A673 (cell line): ENCODE measurements at regions not wholly inside any gene's neighbourhood (a gene's known extent, or its start where the extent isn't known, plus 50 kb on each side); places are given as distances from the start of the nearest gene placed in this dataset.

Experiments used
- BruUV-seq: library from RNA; stranded (reverse); fragments of 400-500 nt; replicated peaks from 2 replicates; lab custom pipeline; 2021; lab: Mats Ljungman, UMichigan
- CTCF ChIA-PET: fragments of 300-600 bp; sonication (Branson Sonifier 250); formaldehyde crosslinking; loops from one replicate; lab custom pipeline; 2022; ENCODE audit warnings: antibody characterized with exemption; lab: Charles Lee
- POLR2A ChIA-PET: fragments of 300-600 bp; sonication (Branson Sonifier 250); formaldehyde crosslinking; loops from one replicate; lab custom pipeline; 2022; ENCODE audit warnings: antibody characterized with exemption; ENCODE audit not compliant: low non-redundant PET; lab: Charles Lee
- DNase-seq: peaks from one replicate; pipeline ENCODE4 v3.0.0-alpha.2; 2015; ENCODE audit warnings: low spot score
- H3K27ac ChIP-seq: fragments of 200-600 bp; sonication (generic); 2 replicates; pipeline ENCODE4 v1.5.1; 2016; ENCODE audit warnings: mixed run types, low read depth, mild to moderate bottlenecking, mixed read lengths, antibody characterized with exemption, low read length; ENCODE audit not compliant: poor library complexity, severe bottlenecking
- H3K27me3 ChIP-seq: fragments of 200-600 bp; sonication (generic); replicated peaks from 2 replicates; pipeline ENCODE4 v1.6.1; 2017; ENCODE audit warnings: mixed run types, low read depth, mild to moderate bottlenecking, mixed read lengths, antibody characterized with exemption, low read length; ENCODE audit not compliant: insufficient read depth, poor library complexity
- H3K36me3 ChIP-seq: fragments of 200-600 bp; sonication (generic); 2 replicates; pipeline ENCODE4 v1.6.1; 2016; ENCODE audit warnings: mixed run types, mild to moderate bottlenecking, mixed read lengths, antibody characterized with exemption, low read length; ENCODE audit not compliant: insufficient read depth, poor library complexity, severe bottlenecking
- H3K4me1 ChIP-seq: fragments of 200-600 bp; sonication (generic); 2 replicates; pipeline ENCODE4 v1.6.1; 2017; ENCODE audit warnings: mixed run types, mild to moderate bottlenecking, mixed read lengths, antibody characterized with exemption, low read length; ENCODE audit not compliant: insufficient read depth, poor library complexity, severe bottlenecking
- H3K4me3 ChIP-seq: fragments of 200-600 bp; sonication (generic); 2 replicates; pipeline ENCODE4 v1.5.1; 2016; ENCODE audit warnings: low read depth, mixed run types, mild to moderate bottlenecking, mixed read lengths, low read length; ENCODE audit not compliant: poor library complexity, severe bottlenecking
- H3K9me3 ChIP-seq: fragments of 200-600 bp; sonication (generic); 2 replicates; pipeline ENCODE4 v1.6.1; 2016; ENCODE audit warnings: mixed run types, low read depth, mild to moderate bottlenecking, mixed read lengths, antibody characterized with exemption, low read length; ENCODE audit not compliant: poor library complexity, severe bottlenecking
- EZH2 ChIP-seq: fragments of 200-600 bp; sonication (generic); IDR thresholded peaks from 2 replicates; pipeline ENCODE4 v1.6.1; 2017; ENCODE audit warnings: borderline replicate concordance, low read depth, mild to moderate bottlenecking, mixed read lengths, antibody characterized with exemption, low read length; ENCODE audit not compliant: poor library complexity, severe bottlenecking
- intact Hi-C: fragments of 100-400 bp; cut with micrococcal nuclease; formaldehyde crosslinking; loops from one replicate; pipeline ENCODE4 v1.10.0; 2022; ENCODE audit not compliant: unreplicated experiment
- TF ChIP-seq, protein P1 (sequence below): fragments of 300-800, 200-600 bp; sonication (generic); conservative IDR thresholded peaks from 2 replicates; pipeline ENCODE4 v1.5.1; 2017; ENCODE audit warnings: low read depth, mild to moderate bottlenecking, antibody characterized with exemption, low read length, moderate library complexity, mixed read lengths

DNA sequence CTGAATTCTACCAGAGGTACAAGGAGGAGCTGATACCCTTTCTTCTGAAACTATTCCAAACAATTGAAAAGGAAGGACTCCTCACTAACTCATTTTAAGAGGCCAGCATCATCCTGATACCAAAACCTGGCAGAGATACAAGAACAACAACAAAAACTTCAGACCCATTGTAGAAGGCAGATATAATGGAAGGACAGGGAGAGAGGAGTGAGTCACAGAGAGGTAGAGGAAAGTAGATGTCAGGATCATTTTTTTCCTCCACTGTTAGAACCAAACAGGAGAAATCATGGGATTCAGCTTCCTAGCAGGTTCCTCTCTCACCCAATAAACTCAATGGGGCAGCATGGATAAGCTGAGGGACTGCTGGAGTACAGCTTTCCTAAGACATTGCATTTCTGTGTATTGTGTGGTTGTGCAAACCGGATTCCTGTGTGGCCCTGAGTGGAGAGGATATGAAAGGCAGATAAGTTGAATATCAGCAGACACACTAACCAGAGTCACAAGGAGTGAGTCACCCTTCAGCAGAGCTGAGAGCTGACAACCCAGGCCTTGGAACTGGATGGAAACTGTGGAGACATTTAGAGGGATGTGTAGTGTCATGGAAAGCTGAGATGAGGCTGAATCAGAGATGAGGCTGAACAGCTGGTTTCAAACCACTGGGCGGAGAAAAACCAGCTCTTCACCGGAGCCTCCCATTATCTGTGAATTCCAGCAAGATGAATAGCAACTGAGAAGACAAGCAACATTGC, 60.9 kb upstream of the MMADHC start:
- CTCF ChIA-PET, result no interaction called here
- POLR2A ChIA-PET, result no interaction called here
- BruUV-seq, result no TSS peak

DNA sequence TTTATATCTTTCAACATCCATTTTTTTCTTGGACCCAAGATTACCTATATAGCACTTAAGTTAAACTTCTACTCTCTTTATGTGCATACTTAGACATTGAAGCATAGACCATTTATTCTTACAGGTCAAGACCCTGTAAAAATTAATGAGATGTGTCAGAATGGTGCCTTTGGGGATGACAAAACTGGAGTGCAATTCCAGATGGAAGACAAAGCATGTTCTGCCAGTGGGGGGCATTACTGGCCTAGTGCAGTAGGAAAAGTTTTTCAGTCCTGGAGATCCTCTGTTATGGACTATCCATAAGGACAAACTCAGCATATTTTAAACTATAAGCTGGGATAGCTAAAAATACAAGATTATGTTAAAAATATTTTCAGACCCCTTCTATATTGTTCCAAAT, 57.8 kb upstream of the MMADHC start:
- no peak for TF ChIP-seq EZH2
- TF ChIP-seq, protein P1, sequence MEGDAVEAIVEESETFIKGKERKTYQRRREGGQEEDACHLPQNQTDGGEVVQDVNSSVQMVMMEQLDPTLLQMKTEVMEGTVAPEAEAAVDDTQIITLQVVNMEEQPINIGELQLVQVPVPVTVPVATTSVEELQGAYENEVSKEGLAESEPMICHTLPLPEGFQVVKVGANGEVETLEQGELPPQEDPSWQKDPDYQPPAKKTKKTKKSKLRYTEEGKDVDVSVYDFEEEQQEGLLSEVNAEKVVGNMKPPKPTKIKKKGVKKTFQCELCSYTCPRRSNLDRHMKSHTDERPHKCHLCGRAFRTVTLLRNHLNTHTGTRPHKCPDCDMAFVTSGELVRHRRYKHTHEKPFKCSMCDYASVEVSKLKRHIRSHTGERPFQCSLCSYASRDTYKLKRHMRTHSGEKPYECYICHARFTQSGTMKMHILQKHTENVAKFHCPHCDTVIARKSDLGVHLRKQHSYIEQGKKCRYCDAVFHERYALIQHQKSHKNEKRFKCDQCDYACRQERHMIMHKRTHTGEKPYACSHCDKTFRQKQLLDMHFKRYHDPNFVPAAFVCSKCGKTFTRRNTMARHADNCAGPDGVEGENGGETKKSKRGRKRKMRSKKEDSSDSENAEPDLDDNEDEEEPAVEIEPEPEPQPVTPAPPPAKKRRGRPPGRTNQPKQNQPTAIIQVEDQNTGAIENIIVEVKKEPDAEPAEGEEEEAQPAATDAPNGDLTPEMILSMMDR, result 0 out of 2 replicates have a peak, but pooled peaks have one; percentile 20
- H3K9me3 ChIP-seq, result no peaks in the 10 kb centered on the region
- H3K4me1 ChIP-seq, result no peaks in the 10 kb centered on the region
- no peaks in the 10 kb centered on the region for H3K36me3 ChIP-seq
- BruUV-seq, result no TSS peak
- ChIA-PET CTCF (no interaction called here), POLR2A (no interaction called here)
- no peak overlapping the region for H3K27ac ChIP-seq
- intact Hi-C loops, result no loop called here
- H3K27me3 ChIP-seq, result no peaks in the 10 kb centered on the region
- no peak overlapping the region for H3K4me3 ChIP-seq
- peak; percentile 13 for DNase-seq

More for the DNA sequence above, 60.9 kb upstream of the MMADHC start:
- H3K4me1 ChIP-seq, result no peaks in the 10 kb centered on the region
- DNase-seq, result peak; percentile 21
- no peaks in the 10 kb centered on the region for H3K36me3 ChIP-seq
- no peak for TF ChIP-seq EZH2
- TF ChIP-seq, protein P1, result no peak
- intact Hi-C loops, result no loop called here
- no peaks in the 10 kb centered on the region for H3K9me3 ChIP-seq
- H3K4me3 ChIP-seq, result no peak overlapping the region
- H3K27ac ChIP-seq, result no peak overlapping the region
- no peaks in the 10 kb centered on the region for H3K27me3 ChIP-seq
